Embryonic facial prominence (tissue), 1 donor: ENCODE measurements at regions not wholly inside any gene's neighbourhood (a gene's known extent, or its start where the extent isn't known, plus 50 kb on each side); places are given as distances from the start of the nearest gene placed in this dataset.
"Not testable (repeated sequence)": the region's sequence is repeated elsewhere in the genome, so short reads cannot be mapped to it uniquely, and the experiment has no call there.

Experiments used
- DNase-seq: peaks from one replicate; pipeline ENCODE4 v3.0.0-alpha.2; 2016; ENCODE audit errors: extremely low spot score

- DNase-seq = no peak
Observed at GRCh38 chr7:65317372-65317771, 56.3 kb upstream of the ZNF92 start.

GRCh38 chr7:65310761-65311160, 62.9 kb upstream of the ZNF92 start:
- DNase-seq = no peak

GRCh38 chr7:65308300-65308678, 65.4 kb upstream of the ZNF92 start:
- no peak for DNase-seq

GRCh38 chr7:65307651-65308299, 65.9 kb upstream of the ZNF92 start:
- DNase-seq = peak; percentile 14

- no peak for DNase-seq
Observed at GRCh38 chr7:65304175-65304574, 69.5 kb upstream of the ZNF92 start.

- DNase-seq = no peak
Observed at GRCh38 chr7:65302883-65303282, 70.8 kb upstream of the ZNF92 start.

GRCh38 chr7:65301007-65301406, 72.6 kb upstream of the ZNF92 start:
- DNase-seq = no peak

GRCh38 chr7:65295409-65295808, 78.2 kb upstream of the ZNF92 start:
- no peak for DNase-seq

GRCh38 chr7:65290340-65290739, 83.3 kb upstream of the ZNF92 start:
- not testable (repeated sequence) for DNase-seq

- no peak for DNase-seq
Observed at GRCh38 chr7:65287023-65287422, 86.6 kb upstream of the ZNF92 start.

GRCh38 chr7:65285906-65286864, 87.5 kb upstream of the ZNF92 start:
- DNase-seq = no peak

- DNase-seq = not testable (repeated sequence)
Observed at GRCh38 chr7:65285241-65285640, 88.4 kb upstream of the ZNF92 start.

- DNase-seq = no peak
Observed at GRCh38 chr7:65279795-65280194, 93.9 kb upstream of the ZNF92 start.

- DNase-seq = no peak
Observed at GRCh38 chr7:65276822-65277221, 96.8 kb upstream of the ZNF92 start.

- DNase-seq = not testable (repeated sequence)
Observed at GRCh38 chr7:65271502-65271901, 102.2 kb upstream of the ZNF92 start.

GRCh38 chr7:65269150-65269856, 104.4 kb upstream of the ZNF92 start:
- DNase-seq = peak; percentile 40

GRCh38 chr7:65268782-65269149, 104.9 kb upstream of the ZNF92 start:
- DNase-seq = no peak

GRCh38 chr7:65265933-65266519, 107.6 kb upstream of the ZNF92 start:
- no peak for DNase-seq

- no peak for DNase-seq
Observed at GRCh38 chr7:65264258-65264657, 109.4 kb upstream of the ZNF92 start.

- DNase-seq = not testable (repeated sequence)
Observed at GRCh38 chr7:65260673-65261072, 113.0 kb upstream of the ZNF92 start.

- DNase-seq = not testable (repeated sequence)
Observed at GRCh38 chr7:65259864-65260525, 113.7 kb upstream of the ZNF92 start.

- DNase-seq = no peak
Observed at GRCh38 chr7:65254061-65254460, 119.6 kb upstream of the ZNF92 start.
